Fibroblast of peridontal ligament (primary cell): ENCODE measurements at regions not wholly inside any gene's neighbourhood (a gene's known extent, or its start where the extent isn't known, plus 50 kb on each side); places are given as distances from the start of the nearest gene placed in this dataset.
A peak's percentile ranks its signal among the peaks of the same experiment; 100 is the strongest.
"Not testable (repeated sequence)": the region's sequence is repeated elsewhere in the genome, so short reads cannot be mapped to it uniquely, and the experiment has no call there.

Experiments used
- DNase-seq: peaks from one replicate; pipeline ENCODE4 v3.0.0-alpha.2; 2010; ENCODE audit errors: extremely low read depth

- DNase-seq = no peak
These were observed 224.1 kb upstream of the MYLIP start for GRCh38 chr6:15904651-15905376.

DNA sequence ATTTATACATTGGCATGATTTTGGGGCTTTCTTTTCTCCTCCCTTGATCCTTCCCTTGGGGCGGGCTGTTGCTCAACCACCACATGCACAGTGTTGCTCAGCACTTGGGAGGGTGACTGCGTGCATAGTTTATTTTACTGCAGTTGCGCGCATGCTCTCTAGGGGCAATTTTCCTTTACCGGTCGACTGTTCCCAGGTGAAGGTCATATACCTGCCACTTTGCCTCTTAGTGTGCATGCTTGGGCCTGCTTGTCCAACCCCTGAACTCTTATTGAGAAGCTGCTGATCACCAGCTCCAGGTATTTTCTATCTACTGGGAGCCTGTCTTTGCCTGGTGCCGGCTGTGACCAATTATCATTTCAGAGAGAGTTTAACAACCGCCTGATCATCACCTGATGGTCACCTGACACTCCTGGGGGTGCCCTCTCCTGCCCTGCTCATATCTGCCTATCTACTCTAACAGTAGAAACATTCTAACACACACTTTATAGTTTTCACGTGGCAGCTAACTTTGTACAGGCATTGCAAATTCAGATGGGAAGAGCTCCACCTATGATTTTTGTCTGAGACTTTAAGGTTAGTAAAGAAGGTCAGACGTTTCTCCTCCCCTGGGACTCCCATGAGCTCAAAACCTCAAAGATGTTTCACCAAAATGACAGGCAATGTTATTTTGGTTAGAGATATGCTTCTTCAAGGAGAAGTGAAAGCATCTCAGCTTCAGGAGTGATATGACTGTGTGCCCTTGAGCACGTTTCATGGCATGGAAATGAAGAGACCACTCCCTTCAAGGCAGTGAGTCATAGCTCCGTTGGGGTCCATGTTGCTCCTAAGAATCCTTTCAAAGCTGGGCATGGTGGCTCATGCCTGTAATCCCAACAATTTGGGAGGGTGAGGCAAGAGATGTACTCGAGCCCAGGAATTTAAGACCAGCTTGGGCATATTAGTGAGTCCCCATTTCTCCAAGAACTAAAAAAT, 227.5 kb upstream of the MYLIP start:
- no peak for DNase-seq

GRCh38 chr6:15898693-15899092, 230.2 kb upstream of the MYLIP start:
- DNase-seq = no peak

GRCh38 chr6:15897063-15897876, 231.6 kb upstream of the MYLIP start:
- DNase-seq = peak; percentile 15

GRCh38 chr6:15894973-15895725, 232.3 kb upstream of the DTNBP1 start:
- no peak for DNase-seq

DNA sequence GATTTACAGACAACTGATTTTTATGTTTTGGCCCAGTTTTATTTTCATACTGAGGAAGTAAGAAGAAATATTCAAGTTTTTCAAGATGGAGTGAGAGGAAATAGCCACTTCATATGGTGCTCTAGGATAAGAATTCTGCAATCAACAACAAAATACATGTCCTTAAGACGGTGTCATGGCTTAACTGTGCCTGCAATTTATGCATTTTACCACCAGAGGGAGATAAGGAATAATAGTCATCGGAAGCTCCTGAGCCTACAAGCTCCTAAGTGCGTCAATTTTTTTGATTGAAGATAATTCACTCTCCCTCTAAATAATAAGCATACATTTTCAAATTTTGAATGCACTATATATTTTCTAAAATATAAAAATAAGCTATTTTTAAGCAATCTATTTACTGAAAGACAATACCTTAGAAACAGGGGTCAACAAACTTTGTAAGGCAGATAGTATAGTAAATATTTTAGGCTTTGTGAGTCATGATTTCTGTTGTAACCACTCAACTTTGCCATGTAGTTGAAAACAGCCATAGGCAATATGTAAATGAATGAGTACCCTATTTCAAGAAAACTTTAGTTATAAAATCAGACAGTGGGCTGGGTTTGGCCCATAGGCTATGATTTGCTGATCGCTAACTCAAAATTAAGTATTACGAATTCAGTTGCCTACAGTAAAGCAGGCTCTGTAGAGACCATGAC, 230.9 kb upstream of the DTNBP1 start:
- DNase-seq = peak; percentile 3

DNA sequence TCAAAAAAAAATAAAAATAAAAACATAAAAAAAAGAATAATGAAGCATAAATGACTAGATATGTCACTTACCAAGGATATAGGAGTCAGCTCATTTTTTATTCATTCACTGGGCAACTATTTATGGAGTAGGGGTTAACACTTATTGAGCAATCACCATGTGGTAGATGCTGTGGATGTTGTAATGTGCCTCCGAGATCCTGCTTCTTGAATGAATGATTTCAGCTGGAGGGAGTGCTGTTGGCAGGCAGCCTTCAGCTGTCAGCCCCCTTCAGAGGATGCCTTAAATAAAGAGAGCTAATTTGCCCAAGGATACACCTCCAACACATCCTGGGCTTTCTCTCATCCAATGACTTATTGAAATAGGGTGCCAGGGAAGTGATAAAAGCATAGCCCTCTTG, 229.5 kb upstream of the DTNBP1 start:
- no peak for DNase-seq

DNA sequence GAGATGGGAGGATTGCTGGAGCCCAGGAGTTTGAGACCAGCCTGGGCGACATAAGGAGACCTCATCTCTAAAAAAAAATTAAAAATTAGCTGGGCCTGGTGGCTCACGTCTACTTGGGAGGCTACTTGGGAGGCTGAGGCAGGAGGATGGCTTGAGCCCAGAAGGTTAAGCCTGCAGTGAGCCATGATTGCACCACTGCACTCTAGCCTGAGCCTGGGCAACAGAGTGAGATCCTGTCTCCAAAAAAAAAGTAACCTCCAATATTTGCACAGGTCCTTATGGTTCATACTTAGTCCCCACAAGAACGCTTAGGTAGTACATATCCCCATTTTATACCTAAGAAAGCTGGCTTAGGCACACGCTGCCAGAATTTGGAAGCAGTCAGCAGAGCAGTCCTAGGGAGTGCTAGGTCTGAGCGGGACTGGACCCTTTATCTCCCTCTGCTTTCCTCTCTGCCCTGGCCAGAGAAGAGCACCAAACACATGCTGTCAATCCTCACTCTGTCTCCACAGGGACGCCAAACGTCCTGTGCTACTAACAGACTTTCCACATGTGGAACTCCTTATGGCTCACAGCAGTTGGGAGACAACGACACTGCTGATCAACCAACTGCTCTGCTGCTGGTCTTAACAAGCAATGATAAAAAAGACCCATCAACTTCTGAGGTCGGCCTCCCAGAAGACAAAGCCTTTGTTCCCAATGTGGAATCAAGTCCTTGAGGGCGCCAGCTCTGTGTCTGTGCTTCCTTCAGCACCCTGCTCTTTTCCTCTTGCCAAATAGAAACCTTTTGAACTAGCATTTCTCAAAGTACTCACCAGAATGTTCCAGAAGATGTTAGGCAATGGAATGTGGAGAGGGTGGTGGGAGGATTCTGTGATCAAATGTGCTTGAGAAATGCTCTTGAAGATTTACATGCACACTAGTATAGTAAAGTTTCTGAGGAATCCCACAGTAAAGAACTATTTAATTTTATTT, 226.3 kb upstream of the DTNBP1 start:
- DNase-seq = no peak

- DNase-seq = no peak
These were observed 224.9 kb upstream of the DTNBP1 start for GRCh38 chr6:15887491-15888461.

DNA sequence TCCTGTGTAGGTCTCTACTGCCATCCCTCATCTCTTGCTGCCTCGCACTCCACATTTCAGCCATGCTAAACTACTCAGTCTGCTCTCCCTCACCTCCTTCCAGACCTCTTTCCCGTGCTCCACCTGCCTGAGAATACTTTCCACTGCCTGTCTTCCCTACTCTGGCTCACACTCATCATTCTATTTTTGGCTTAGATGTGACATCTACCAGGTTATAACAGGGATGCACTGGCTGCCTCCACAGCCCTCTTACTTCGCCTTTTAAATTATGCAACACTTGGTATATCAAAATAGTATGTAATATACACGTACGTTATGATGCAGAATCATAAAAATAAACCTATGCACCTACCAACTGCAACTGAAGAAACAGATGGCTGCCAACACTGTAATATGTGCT, 222.8 kb upstream of the DTNBP1 start:
- DNase-seq = no peak

- DNase-seq = not testable (repeated sequence)
These were observed 220.8 kb upstream of the DTNBP1 start for GRCh38 chr6:15883593-15883992.

DNA sequence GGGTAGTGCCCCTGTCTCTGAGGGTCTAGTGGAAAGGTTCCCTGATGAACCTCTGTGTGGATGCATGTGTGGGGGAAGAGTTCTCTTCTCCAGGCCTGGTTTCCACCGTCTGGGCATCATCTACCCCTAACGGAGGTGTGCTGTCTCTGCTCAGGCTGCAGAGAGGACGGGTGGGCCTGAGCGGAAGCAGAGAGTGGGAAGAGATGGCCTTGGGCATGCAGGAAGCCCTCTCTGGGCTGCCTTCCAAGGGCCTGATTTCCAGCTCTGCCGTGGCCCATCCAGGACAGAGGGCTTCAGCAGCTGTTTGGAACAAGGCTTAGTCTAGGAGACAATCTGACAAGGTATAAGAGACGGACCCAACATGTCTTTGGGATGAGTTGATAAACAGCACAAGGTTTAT, 220.1 kb upstream of the DTNBP1 start:
- DNase-seq = no peak

GRCh38 chr6:15882345-15882744, 219.5 kb upstream of the DTNBP1 start:
- DNase-seq = no peak

DNA sequence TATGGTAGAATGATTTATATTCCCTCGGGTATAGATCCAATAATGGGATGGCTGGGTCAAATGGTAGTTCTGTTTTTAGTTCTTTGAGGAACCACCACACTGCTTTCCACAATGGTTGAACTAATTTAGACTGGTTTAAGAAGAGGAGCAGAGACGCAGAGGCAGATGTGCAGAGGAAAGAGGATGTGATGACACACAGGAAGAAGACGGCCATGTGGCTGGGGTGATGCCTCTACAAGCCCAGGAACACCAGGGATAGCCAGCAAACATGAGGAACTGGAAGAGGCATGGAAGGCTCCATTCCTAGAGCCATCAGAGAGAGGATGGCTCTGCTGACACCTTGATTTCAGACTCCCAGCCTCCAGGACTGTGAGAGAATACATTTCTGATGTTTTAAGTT, 218.3 kb upstream of the DTNBP1 start:
- DNase-seq = no peak

GRCh38 chr6:15880262-15880973, 217.6 kb upstream of the DTNBP1 start:
- no peak for DNase-seq

DNA sequence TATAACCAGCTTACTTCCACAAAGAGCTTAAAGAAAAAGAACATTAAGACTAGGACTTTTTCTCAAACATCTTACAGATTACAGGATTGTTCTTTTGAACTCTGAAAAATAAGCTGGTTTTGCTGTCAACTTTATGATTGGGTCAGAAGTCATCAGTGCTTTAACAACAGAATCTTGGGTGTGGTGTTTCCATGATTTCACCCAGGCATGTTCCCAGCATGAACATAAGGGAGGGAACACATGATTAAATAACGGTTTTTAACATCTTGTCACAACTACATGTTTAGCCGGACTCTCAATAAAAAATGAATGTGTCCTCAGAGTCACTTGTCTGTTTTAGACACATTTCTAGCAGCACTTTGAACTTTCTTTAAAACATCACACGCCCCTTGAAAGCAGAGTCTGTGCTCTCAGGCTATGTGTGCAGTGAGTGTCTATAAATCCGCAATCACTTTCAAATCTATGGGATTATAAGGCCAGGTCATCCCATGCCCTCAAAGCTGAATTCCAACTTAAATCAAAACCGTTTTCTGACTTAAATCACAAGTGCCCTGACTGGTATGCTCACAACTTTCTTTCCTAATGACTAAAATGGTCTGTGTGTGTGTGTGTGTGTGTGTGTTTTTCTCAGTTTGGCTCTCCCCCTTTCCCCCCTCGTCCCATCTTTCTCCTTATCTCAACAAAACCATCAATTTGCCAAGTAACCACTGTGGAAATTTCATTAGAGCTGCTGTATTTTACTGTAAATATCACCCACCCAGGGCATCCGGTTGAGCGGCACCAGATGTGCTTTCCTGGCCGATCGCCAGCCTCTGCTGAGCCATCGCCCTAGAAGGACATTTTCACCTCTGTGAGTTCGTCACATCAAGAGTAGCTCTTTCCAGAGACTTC, 216.8 kb upstream of the DTNBP1 start:
- DNase-seq = peak; percentile 3

GRCh38 chr6:15877231-15877630, 214.4 kb upstream of the DTNBP1 start:
- DNase-seq = no peak
